GM13976 (cell line): ENCODE measurements at regions not wholly inside any gene's neighbourhood (a gene's known extent, or its start where the extent isn't known, plus 50 kb on each side); places are given as distances from the start of the nearest gene placed in this dataset.

Source experiments
- DNase-seq: peaks from one replicate; pipeline ENCODE4 v3.0.0; 2012; ENCODE audit warnings: low spot score
- in situ Hi-C: fragments of 300-500 bp; cut with MboI; formaldehyde crosslinking; loops from one replicate; pipeline ENCODE4 v1.12.0; 2022; ENCODE audit warnings: low sequenced_read_pairs, mixed read lengths, inconsistent platforms; ENCODE audit not compliant: unreplicated experiment
- TF ChIP-seq, protein P1 (sequence below): IDR thresholded peaks from 2 replicates; pipeline ENCODE4 v1.5.1; 2012; ENCODE audit warnings: borderline replicate concordance, mild to moderate bottlenecking; ENCODE audit not compliant: insufficient read depth; ENCODE audit errors: extremely low read depth, missing control alignments, control extremely low read depth

DNA sequence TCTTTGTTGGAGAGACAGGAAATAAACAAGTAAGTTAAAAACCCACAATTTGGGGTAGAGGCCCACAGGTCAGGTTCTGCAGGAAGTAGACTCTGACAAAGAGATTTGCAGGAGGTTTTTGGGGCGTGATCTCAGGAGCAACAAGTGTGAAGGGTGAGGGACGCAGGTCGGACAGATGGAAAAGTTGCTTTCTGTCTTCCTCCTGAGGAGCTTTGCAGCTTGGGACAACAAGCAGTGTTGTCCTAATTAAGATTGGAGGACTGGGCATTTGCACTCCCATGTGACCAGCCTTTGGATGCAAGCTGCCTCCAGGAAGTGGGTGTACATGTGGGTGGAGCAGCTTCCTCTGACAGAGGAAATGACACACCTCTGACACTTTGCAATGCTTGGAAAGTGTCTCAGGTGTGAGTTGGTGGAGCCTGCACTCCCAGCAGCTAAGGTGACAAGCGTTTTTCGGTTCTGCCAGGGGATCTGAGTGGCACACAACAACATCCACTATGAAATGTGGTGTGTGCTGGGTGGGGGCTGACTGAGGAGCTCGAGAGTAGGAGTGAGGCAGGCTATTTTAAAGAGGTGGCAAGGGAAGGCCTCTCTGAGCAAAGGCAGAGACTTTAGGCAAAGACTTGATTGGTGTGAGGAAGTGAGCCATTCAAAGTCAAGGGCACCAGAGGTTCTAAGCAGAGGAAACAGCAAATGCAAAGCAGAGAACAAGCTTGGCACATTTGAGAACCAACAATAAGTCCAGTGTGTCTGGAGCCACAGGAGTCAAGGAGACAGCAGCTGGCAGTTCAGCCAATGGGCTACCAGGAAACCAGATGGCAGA, 339.8 kb upstream of the GATB start:
- in situ Hi-C loops = no loop called here
- DNase-seq = no peak
- TF ChIP-seq, protein P1, sequence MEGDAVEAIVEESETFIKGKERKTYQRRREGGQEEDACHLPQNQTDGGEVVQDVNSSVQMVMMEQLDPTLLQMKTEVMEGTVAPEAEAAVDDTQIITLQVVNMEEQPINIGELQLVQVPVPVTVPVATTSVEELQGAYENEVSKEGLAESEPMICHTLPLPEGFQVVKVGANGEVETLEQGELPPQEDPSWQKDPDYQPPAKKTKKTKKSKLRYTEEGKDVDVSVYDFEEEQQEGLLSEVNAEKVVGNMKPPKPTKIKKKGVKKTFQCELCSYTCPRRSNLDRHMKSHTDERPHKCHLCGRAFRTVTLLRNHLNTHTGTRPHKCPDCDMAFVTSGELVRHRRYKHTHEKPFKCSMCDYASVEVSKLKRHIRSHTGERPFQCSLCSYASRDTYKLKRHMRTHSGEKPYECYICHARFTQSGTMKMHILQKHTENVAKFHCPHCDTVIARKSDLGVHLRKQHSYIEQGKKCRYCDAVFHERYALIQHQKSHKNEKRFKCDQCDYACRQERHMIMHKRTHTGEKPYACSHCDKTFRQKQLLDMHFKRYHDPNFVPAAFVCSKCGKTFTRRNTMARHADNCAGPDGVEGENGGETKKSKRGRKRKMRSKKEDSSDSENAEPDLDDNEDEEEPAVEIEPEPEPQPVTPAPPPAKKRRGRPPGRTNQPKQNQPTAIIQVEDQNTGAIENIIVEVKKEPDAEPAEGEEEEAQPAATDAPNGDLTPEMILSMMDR = no peak

DNA sequence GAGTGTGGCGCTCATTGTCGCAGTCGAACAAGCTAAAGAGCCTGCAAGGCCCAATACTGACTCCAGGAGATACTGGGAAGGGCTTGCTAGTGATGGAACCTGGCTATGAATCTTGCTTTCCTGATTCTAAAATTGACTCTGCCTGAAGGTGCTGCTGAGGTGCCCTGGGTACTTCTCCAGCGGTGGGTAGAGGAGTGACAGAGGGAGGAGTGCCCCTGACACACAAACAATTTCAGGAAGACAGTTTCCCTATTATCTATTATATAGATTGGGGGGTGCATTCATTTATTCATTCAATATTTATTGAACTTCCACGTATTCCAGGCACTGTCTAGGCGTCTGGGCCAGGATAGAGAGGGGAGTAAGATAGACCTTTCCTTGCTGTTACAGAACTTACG, 339.2 kb upstream of the GATB start:
- in situ Hi-C loops = no loop called here
- TF ChIP-seq, protein P1 = no peak
- DNase-seq = no peak

DNA sequence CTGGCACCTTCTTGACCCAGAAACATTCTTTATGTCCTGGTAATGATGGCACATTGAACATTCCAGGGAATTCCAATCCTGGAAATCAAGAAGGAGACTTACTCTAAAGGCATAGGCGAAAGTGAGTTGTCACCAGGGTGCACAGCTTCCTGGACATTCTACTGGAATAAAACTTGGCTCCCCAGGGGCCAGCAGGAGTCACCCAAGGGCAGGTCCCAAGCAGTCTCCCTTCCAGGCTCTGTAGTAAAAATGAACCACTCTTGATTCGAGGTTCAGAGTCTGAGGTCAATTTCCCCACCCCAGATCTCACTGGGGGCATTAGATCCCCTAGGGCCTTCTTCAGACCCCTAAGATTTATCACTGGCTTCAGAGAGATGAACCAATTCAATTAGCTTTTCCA, 338.7 kb upstream of the GATB start:
- in situ Hi-C loops = no loop called here
- DNase-seq = no peak
- TF ChIP-seq, protein P1 = no peak

DNA sequence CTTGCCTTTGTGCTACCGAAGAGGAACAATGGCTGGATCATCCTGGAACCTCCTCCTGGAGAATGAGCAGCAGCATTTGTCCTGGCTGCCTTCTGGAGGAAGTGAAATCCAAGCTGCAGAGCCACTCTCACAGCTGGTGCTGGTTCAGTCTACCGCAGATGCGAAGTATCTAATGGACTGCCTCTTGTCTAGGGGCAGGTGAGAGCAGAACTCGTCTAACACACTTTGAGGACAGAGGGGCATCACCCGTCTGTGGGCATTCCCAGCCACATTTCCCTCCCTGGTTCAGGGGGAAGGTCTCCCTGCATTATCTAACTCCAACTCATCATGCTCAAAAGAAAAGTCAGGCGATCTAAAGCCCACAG, 338.2 kb upstream of the GATB start:
- in situ Hi-C loops = no loop called here
- no peak for DNase-seq
- TF ChIP-seq, protein P1 = no peak

DNA sequence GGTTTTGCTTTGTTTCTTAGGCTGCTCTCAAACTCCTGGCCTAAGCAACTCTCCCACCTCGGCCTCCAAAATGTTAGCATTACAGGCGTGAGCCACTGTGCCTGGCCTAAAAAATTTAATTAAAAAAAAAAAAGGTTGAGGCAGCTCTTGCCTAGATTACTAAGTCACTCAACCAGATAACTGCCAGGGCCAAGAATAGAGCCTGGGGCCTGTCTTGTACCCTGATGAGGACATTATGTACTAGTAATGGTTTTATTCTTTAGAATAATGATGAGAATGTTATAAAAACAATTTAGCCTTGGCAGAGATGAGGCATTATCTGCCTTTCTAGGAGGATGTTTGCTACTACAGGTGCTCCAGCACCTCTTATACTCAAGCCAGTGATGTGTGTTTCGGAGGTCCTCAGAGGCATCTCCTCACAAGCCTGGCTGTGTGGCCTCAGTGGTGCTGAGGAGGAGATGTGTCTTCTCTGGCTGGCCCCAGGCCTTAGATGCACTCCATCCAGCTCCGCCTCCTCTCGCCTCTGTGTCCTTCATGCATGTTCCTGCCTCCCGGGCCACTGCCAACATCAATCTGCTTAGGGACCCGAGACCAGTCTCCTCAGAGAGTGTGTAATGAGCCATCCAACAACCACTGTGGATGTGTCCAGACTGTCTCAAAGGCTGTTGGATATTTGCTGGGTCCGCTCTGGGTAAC, 337.7 kb upstream of the GATB start:
- in situ Hi-C loops = no loop called here
- no peak for DNase-seq
- TF ChIP-seq, protein P1 = no peak

DNA sequence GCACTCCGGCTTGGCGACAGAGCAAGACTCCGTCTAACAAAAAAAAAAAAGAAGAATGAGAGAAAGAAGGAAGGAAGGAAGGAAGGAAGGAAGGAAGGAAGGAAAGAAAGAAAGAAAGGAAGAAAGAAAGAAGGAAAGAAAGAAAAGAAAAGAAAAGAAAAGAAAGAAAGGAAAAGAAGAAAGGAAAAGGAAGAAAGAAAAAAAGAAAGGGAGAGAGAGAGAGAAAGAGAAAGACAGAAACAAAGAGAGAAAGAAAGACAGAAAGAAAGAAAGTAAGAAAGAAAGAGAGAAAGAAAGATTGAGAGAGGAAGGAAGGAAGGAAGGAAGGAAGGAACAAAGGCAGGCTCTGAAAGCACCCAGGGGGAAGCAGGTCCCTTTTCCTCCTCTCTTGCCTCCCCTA, 336.6 kb upstream of the GATB start:
- no peak for DNase-seq
- TF ChIP-seq, protein P1 = no peak
- in situ Hi-C loops = no loop called here
